ENCODE measurements at regions not wholly inside any gene's neighbourhood (a gene's known extent, or its start where the extent isn't known, plus 50 kb on each side); places are given as distances from the start of the nearest gene placed in this dataset.

GRCh38 chr2:175575346-175576258 is 394.1 kb upstream of the ATP5MC3 start:
- ATAC-seq = no peak
- no peak for TF ChIP-seq ZNF70 (CRISPR knock-in tag; IDR thresholded peaks at IDR 0.05)
- TF ChIP-seq, protein P1, sequence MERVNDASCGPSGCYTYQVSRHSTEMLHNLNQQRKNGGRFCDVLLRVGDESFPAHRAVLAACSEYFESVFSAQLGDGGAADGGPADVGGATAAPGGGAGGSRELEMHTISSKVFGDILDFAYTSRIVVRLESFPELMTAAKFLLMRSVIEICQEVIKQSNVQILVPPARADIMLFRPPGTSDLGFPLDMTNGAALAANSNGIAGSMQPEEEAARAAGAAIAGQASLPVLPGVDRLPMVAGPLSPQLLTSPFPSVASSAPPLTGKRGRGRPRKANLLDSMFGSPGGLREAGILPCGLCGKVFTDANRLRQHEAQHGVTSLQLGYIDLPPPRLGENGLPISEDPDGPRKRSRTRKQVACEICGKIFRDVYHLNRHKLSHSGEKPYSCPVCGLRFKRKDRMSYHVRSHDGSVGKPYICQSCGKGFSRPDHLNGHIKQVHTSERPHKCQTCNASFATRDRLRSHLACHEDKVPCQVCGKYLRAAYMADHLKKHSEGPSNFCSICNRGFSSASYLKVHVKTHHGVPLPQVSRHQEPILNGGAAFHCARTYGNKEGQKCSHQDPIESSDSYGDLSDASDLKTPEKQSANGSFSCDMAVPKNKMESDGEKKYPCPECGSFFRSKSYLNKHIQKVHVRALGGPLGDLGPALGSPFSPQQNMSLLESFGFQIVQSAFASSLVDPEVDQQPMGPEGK (CRISPR knock-in tag; IDR thresholded peaks at IDR 0.05; ENCODE audit: borderline replicate concordance) = no peak
- TF ChIP-seq, protein P2, sequence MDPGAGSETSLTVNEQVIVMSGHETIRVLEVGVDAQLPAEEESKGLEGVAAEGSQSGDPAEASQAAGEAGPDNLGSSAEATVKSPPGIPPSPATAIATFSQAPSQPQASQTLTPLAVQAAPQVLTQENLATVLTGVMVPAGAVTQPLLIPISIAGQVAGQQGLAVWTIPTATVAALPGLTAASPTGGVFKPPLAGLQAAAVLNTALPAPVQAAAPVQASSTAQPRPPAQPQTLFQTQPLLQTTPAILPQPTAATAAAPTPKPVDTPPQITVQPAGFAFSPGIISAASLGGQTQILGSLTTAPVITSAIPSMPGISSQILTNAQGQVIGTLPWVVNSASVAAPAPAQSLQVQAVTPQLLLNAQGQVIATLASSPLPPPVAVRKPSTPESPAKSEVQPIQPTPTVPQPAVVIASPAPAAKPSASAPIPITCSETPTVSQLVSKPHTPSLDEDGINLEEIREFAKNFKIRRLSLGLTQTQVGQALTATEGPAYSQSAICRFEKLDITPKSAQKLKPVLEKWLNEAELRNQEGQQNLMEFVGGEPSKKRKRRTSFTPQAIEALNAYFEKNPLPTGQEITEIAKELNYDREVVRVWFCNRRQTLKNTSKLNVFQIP (CRISPR knock-in tag; IDR thresholded peaks at IDR 0.05; ENCODE audit: borderline replicate concordance, low read depth) = no peak
- TF ChIP-seq, protein P3, sequence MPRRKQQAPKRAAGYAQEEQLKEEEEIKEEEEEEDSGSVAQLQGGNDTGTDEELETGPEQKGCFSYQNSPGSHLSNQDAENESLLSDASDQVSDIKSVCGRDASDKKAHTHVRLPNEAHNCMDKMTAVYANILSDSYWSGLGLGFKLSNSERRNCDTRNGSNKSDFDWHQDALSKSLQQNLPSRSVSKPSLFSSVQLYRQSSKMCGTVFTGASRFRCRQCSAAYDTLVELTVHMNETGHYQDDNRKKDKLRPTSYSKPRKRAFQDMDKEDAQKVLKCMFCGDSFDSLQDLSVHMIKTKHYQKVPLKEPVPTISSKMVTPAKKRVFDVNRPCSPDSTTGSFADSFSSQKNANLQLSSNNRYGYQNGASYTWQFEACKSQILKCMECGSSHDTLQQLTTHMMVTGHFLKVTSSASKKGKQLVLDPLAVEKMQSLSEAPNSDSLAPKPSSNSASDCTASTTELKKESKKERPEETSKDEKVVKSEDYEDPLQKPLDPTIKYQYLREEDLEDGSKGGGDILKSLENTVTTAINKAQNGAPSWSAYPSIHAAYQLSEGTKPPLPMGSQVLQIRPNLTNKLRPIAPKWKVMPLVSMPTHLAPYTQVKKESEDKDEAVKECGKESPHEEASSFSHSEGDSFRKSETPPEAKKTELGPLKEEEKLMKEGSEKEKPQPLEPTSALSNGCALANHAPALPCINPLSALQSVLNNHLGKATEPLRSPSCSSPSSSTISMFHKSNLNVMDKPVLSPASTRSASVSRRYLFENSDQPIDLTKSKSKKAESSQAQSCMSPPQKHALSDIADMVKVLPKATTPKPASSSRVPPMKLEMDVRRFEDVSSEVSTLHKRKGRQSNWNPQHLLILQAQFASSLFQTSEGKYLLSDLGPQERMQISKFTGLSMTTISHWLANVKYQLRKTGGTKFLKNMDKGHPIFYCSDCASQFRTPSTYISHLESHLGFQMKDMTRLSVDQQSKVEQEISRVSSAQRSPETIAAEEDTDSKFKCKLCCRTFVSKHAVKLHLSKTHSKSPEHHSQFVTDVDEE (CRISPR knock-in tag; IDR thresholded peaks at IDR 0.05) = no peak
- no peak for TF ChIP-seq ARNTL (CRISPR knock-in tag; IDR thresholded peaks at IDR 0.05; ENCODE audit: borderline replicate concordance, low read depth)
- TF ChIP-seq TOX (CRISPR knock-in tag; IDR thresholded peaks at IDR 0.05; ENCODE audit: borderline replicate concordance) = no peak
- no peak for TF ChIP-seq PPARA (CRISPR knock-in tag; IDR thresholded peaks at IDR 0.05; ENCODE audit: borderline replicate concordance)
- TF ChIP-seq BACH2 (CRISPR knock-in tag; IDR thresholded peaks at IDR 0.05; ENCODE audit: borderline replicate concordance) = no peak
- TF ChIP-seq ZNF8 (CRISPR knock-in tag; IDR thresholded peaks at IDR 0.05) = no peak
- no peak for TF ChIP-seq RARB (CRISPR knock-in tag; IDR thresholded peaks at IDR 0.05)
- no peak for TF ChIP-seq ISL1 (CRISPR knock-in tag; IDR thresholded peaks at IDR 0.05)
- no peak for TF ChIP-seq GLIS3 (CRISPR knock-in tag; IDR thresholded peaks at IDR 0.05)
- no peak for TF ChIP-seq CSRNP3 (CRISPR knock-in tag; IDR thresholded peaks at IDR 0.05)
- TF ChIP-seq TCF4 (CRISPR knock-in tag; IDR thresholded peaks at IDR 0.05; ENCODE audit: borderline replicate concordance) = no peak

GRCh38 chr2:175574069-175574468 is 392.6 kb upstream of the ATP5MC3 start:
- TF ChIP-seq BACH2 (CRISPR knock-in tag; IDR thresholded peaks at IDR 0.05; ENCODE audit: borderline replicate concordance) (no peak), OSR1 (CRISPR knock-in tag; IDR thresholded peaks at IDR 0.05) (no peak), ZFP30 (CRISPR knock-in tag; IDR thresholded peaks at IDR 0.05) (no peak), RARB (CRISPR knock-in tag; IDR thresholded peaks at IDR 0.05) (no peak), ESRRG (CRISPR knock-in tag; IDR thresholded peaks at IDR 0.05) (no peak), ARNTL (CRISPR knock-in tag; IDR thresholded peaks at IDR 0.05; ENCODE audit: borderline replicate concordance, low read depth) (no peak), TOX (CRISPR knock-in tag; IDR thresholded peaks at IDR 0.05; ENCODE audit: borderline replicate concordance) (no peak), CSDC2 (CRISPR knock-in tag; IDR thresholded peaks at IDR 0.05) (no peak), ZNF565 (CRISPR knock-in tag; conservative IDR thresholded peaks at IDR 0.05; ENCODE audit: low read depth) (no peak), CSRNP3 (CRISPR knock-in tag; IDR thresholded peaks at IDR 0.05) (no peak)
- TF ChIP-seq, protein P2 (CRISPR knock-in tag; IDR thresholded peaks at IDR 0.05; ENCODE audit: borderline replicate concordance, low read depth) = no peak
- ATAC-seq = no peak
